HepG2 (cell line): ENCODE measurements at regions not wholly inside any gene's neighbourhood (a gene's known extent, or its start where the extent isn't known, plus 50 kb on each side); places are given as distances from the start of the nearest gene placed in this dataset.

ENCODE experiments used
- ATAC-seq: fragments of 200-7000 bp; cut with Tn5 transposase; 3 replicates; pipeline ENCODE4 v1.9.1; 2020; ENCODE audit warnings: mild to moderate bottlenecking, moderate library complexity
- BruUV-seq: library from RNA; stranded (reverse); fragments of 400-500 nt; replicated peaks from 2 replicates; lab custom pipeline; 2021; lab: Mats Ljungman, UMichigan
- CTCF ChIA-PET: fragments of 300-600 bp; formaldehyde crosslinking; extraction: SDS; loops from one replicate; lab custom pipeline; 2021; ENCODE audit warnings: low total read pairs, inconsistent platforms, low intra/inter-chr PET ratio; lab: Yijun Ruan, JAX
- POLR2A ChIA-PET: fragments of 350-600 bp; sonication (Branson Sonifier 250); formaldehyde crosslinking; loops from one replicate; lab custom pipeline; 2020; ENCODE audit warnings: antibody characterized with exemption, inconsistent platforms; lab: Yijun Ruan, JAX
- DNase-seq: peaks from one replicate; pipeline ENCODE4 v3.0.0-alpha.2; 2015; ENCODE audit warnings: low spot score
- FAIRE-seq: peaks from 3 replicates; lab custom pipeline; 2011; peaks lifted over from hg19 to GRCh38; lab: Jason Lieb, UNC
- H2AFZ ChIP-seq: one replicate; pipeline ENCODE4 v1.6.1; 2011; ENCODE audit warnings: low read length, inconsistent platforms
- H3K27ac ChIP-seq: fragments of 300-600 bp; 3 replicates; pipeline ENCODE4 v1.8.0; 2011; ENCODE audit warnings: mixed run types, mild to moderate bottlenecking, mixed read lengths, low read length, inconsistent platforms; ENCODE audit not compliant: insufficient read depth; ENCODE audit errors: extremely low read length
- H3K27me3 ChIP-seq, 2 experiments: fragments of 200-600 bp in 1 of 2; 2 replicates in 1 of 2; 3 replicates in 1 of 2; pipeline versions ENCODE4 v1.6.0 to v1.8.0; 2011; ENCODE audit warnings: low read length in 2 of 2, mild to moderate bottlenecking in 2 of 2, moderate library complexity in 2 of 2, inconsistent platforms in 1 of 2; ENCODE audit not compliant: insufficient read depth in 2 of 2, control insufficient read depth in 1 of 2
- H3K36me3 ChIP-seq, 2 experiments: fragments of 200-600 bp in 1 of 2; replicated peaks in 1 of 2; 2 replicates in 1 of 2; 3 replicates in 1 of 2; pipeline versions ENCODE4 v1.5.1 to v1.8.0; 2011; ENCODE audit warnings: low read length in 2 of 2, inconsistent platforms in 1 of 2; ENCODE audit not compliant: insufficient read depth in 2 of 2, control insufficient read depth in 1 of 2
- H3K4me1 ChIP-seq: 2 replicates; pipeline ENCODE4 v1.5.1; 2012; ENCODE audit warnings: low read length, inconsistent platforms; ENCODE audit not compliant: insufficient read depth
- H3K4me2 ChIP-seq: 2 replicates; pipeline ENCODE4 v1.6.0; 2011; ENCODE audit warnings: low read depth, low read length, inconsistent platforms
- H3K4me3 ChIP-seq, 3 experiments: fragments of 200-600 bp in 1 of 3; sonication (generic), shearing (Covaris generic) in 1 of 3; replicated peaks in 1 of 3; 2 replicates each; pipeline ENCODE4 v1.5.1; 2011 to 2016; ENCODE audit warnings: low read length in 3 of 3, inconsistent platforms in 2 of 3, low read depth in 2 of 3, mild to moderate bottlenecking in 2 of 3, control low read depth in 1 of 3, mixed read lengths in 1 of 3; ENCODE audit not compliant: insufficient read depth in 1 of 3
- H3K79me2 ChIP-seq: one replicate; pipeline ENCODE4 v1.6.1; 2011; ENCODE audit warnings: low read length, inconsistent platforms; ENCODE audit not compliant: insufficient read depth
- H3K9ac ChIP-seq: 2 replicates; pipeline ENCODE4 v1.6.0; 2011; ENCODE audit warnings: mild to moderate bottlenecking, low read depth, low read length, inconsistent platforms; ENCODE audit not compliant: insufficient read depth
- H3K9me3 ChIP-seq: 2 replicates; pipeline ENCODE4 v1.5.1; 2012; ENCODE audit warnings: mild to moderate bottlenecking, low read length
- H4K20me1 ChIP-seq: 2 replicates; pipeline ENCODE4 v1.6.0; 2011; ENCODE audit warnings: inconsistent platforms, mild to moderate bottlenecking, low read length, moderate library complexity; ENCODE audit not compliant: insufficient read depth
- FOSL2 ChIP-seq: sonication (generic); formaldehyde crosslinking; IDR thresholded peaks from 2 replicates; pipeline ENCODE4 v1.4.0; 2020; ENCODE audit warnings: missing genetic modification reagents
- JUNB ChIP-seq: sonication (generic); formaldehyde crosslinking; IDR thresholded peaks from 2 replicates; pipeline ENCODE4 v1.8.0; 2022; ENCODE audit warnings: missing genetic modification reagents, mild to moderate bottlenecking, borderline replicate concordance
- MIER2 ChIP-seq: IDR thresholded peaks from 2 replicates; pipeline ENCODE4 v1.6.1; 2016; ENCODE audit warnings: missing biosample characterization, missing genetic modification reagents
- PAX8 ChIP-seq: sonication (generic); formaldehyde crosslinking; IDR thresholded peaks from 2 replicates; pipeline ENCODE4 v1.8.0; 2022; ENCODE audit warnings: mild to moderate bottlenecking, missing genetic modification reagents, borderline replicate concordance
- PRMT3 ChIP-seq: sonication (generic); formaldehyde crosslinking; IDR thresholded peaks from 2 replicates; pipeline ENCODE4 v1.8.1; 2022; ENCODE audit warnings: low read depth, mild to moderate bottlenecking, moderate library complexity, missing genetic modification reagents, borderline replicate concordance
- ZBTB42 ChIP-seq: sonication (generic); formaldehyde crosslinking; IDR thresholded peaks from 2 replicates; pipeline ENCODE4 v1.5.0; 2020; ENCODE audit warnings: mild to moderate bottlenecking, missing genetic modification reagents
- ZMYM3 ChIP-seq: sonication (generic); formaldehyde crosslinking; IDR thresholded peaks from 2 replicates; pipeline ENCODE4 v1.5.1; 2020; ENCODE audit warnings: mild to moderate bottlenecking, missing genetic modification reagents
- ZNF20 ChIP-seq: sonication (generic); formaldehyde crosslinking; IDR thresholded peaks from 2 replicates; pipeline ENCODE4 v1.4.0; 2020; ENCODE audit warnings: mild to moderate bottlenecking, moderate library complexity, missing genetic modification reagents
- WGBS: methylation state at CpG from one replicate; pipeline ENCODE4 v1.1.6; 2017; ENCODE audit warnings: low lambda C conversion rate; 5-methylcytosine and 5-hydroxymethylcytosine counted together
- in situ Hi-C: cut with HindIII; loops from 2 replicates; pipeline ENCODE4 v1.10.0; 2017; ENCODE audit warnings: low pct_unique_long_range_greater_than_20kb; ENCODE audit not compliant: extremely low pct_ligation_motif_present
- intact Hi-C: fragments of 100-400 bp; cut with micrococcal nuclease; formaldehyde crosslinking; loops from one replicate; pipeline ENCODE4 v1.10.0; 2022; ENCODE audit not compliant: unreplicated experiment
- TF ChIP-seq, protein P1 (sequence below): sonication (generic); formaldehyde crosslinking; IDR thresholded peaks from 2 replicates; pipeline ENCODE4 v1.5.0; 2020; ENCODE audit warnings: mild to moderate bottlenecking, missing genetic modification reagents
- TF ChIP-seq, protein P2 (sequence below): sonication (generic); formaldehyde crosslinking; IDR thresholded peaks from 2 replicates; pipeline ENCODE4 v1.5.0; 2020; ENCODE audit warnings: missing genetic modification reagents
- TF ChIP-seq, protein P3 (sequence below): fragments of 450-650 bp; IDR thresholded peaks from 2 replicates; pipeline ENCODE4 v1.6.1; 2016

DNA sequence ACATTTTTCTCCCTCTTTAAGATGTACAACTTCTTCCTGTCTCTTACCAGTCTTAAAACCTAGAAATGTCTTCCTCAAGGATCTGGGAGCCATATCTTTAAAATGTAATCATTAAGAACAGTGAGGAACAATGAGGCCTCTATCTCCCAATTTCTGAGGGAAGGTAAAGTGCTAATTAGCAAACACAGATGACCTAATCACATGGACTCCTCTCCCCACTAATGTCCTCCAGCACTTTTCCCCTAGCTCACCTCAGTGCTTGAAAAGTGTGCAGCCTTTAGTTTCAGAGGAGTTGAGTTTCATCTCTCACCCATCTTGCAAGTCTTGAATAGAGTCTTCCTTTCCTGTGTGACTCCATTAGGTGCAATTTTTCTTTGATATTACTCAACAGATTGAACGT lies 771.0 kb downstream of the PDCD6IP start (continued):
- TF ChIP-seq, protein P1, sequence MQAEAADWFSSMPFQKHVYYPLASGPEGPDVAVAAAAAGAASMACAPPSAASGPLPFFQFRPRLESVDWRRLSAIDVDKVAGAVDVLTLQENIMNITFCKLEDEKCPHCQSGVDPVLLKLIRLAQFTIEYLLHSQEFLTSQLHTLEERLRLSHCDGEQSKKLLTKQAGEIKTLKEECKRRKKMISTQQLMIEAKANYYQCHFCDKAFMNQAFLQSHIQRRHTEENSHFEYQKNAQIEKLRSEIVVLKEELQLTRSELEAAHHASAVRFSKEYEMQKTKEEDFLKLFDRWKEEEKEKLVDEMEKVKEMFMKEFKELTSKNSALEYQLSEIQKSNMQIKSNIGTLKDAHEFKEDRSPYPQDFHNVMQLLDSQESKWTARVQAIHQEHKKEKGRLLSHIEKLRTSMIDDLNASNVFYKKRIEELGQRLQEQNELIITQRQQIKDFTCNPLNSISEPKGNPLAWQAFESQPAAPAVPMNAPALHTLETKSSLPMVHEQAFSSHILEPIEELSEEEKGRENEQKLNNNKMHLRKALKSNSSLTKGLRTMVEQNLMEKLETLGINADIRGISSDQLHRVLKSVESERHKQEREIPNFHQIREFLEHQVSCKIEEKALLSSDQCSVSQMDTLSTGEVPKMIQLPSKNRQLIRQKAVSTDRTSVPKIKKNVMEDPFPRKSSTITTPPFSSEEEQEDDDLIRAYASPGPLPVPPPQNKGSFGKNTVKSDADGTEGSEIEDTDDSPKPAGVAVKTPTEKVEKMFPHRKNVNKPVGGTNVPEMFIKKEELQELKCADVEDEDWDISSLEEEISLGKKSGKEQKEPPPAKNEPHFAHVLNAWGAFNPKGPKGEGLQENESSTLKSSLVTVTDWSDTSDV = no peak
- TF ChIP-seq ZMYM3 (CRISPR knock-in tag) (no peak), ZNF20 (no peak), JUNB (CRISPR knock-in tag) (no peak)
- TF ChIP-seq, protein P2, sequence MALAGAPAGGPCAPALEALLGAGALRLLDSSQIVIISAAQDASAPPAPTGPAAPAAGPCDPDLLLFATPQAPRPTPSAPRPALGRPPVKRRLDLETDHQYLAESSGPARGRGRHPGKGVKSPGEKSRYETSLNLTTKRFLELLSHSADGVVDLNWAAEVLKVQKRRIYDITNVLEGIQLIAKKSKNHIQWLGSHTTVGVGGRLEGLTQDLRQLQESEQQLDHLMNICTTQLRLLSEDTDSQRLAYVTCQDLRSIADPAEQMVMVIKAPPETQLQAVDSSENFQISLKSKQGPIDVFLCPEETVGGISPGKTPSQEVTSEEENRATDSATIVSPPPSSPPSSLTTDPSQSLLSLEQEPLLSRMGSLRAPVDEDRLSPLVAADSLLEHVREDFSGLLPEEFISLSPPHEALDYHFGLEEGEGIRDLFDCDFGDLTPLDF (CRISPR knock-in tag) = no peak

DNA sequence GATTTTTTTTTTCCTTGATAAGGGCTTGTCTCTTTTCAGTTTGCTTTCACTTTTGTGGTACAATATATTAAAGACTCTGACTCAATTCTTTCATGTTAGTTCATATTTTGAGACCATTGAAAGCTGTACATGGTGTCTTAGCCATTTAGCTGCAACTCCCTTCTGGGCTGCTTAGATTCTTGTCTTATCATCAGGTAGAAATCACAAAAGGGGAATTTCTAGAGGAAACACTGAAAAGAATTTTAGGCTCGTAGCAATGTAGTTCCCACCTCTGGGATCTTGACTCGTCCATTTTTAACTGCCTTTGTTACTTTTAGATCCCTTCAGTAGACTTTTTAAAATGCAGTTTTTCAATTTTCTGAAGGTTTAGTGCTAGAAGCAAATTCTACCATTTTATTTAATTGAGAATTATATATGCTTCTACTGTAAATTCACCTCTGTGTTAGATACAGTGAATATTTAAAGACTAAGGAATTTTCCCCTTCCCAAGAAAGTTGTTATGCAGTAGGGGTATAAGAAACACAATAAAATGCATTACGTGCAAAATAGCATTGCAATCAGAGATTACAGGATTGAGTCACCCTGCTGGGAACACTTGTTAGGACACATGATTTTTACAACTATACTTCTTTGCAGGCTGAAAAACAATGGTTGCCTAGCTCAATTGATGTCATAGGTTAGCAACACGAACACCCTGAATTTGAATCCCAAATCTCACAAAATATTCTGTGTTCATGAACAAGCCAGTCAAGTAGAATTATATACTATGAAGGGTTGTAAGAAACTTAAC lies 772.7 kb downstream of the PDCD6IP start:
- POLR2A ChIA-PET = no interaction called here
- in situ Hi-C loops = no loop called here
- FAIRE-seq = no peak
- no peaks in the 10 kb centered on the region for H3K79me2 ChIP-seq
- no peak for DNase-seq
- TF ChIP-seq PRMT3 (CRISPR knock-in tag) (no peak), ZBTB42 (no peak), PAX8 (no peak), FOSL2 (no peak), MIER2 (no peak)
- TF ChIP-seq, protein P3, sequence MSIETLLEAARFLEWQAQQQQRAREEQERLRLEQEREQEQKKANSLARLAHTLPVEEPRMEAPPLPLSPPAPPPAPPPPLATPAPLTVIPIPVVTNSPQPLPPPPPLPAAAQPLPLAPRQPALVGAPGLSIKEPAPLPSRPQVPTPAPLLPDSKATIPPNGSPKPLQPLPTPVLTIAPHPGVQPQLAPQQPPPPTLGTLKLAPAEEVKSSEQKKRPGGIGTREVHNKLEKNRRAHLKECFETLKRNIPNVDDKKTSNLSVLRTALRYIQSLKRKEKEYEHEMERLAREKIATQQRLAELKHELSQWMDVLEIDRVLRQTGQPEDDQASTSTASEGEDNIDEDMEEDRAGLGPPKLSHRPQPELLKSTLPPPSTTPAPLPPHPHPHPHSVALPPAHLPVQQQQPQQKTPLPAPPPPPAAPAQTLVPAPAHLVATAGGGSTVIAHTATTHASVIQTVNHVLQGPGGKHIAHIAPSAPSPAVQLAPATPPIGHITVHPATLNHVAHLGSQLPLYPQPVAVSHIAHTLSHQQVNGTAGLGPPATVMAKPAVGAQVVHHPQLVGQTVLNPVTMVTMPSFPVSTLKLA = no peak
- TF ChIP-seq, all 625 proteins: peak for 0
- Histone ChIP-seq H3K4me3 (no peak overlapping the region), H3K4me2 (no peak overlapping the region), H4K20me1 (no peaks in the 10 kb centered on the region), H3K9me3 (peaks cover 30% of the 10 kb centered on the region; the same call in 1 of the 2 replicates), H3K27ac (no peak overlapping the region), H3K9ac (no peak overlapping the region), H3K4me1 (no peaks in the 10 kb centered on the region), H2AFZ (no peak overlapping the region), H3K36me3 (no peaks in the 10 kb centered on the region), H3K27me3 (no peaks in the 10 kb centered on the region)
- ATAC-seq = no peak
- WGBS = 1% methylated on average over 4 of the region's 4 CpGs
- intact Hi-C loops = no loop called here
- BruUV-seq = no TSS peak
- CTCF ChIA-PET = no interaction called here
